GM21367 (cell line): ENCODE measurements at regions not wholly inside any gene's neighbourhood (a gene's known extent, or its start where the extent isn't known, plus 50 kb on each side); places are given as distances from the start of the nearest gene placed in this dataset.

ENCODE experiments used
- ATAC-seq: cut with Tn5 transposase; IDR thresholded peaks from one replicate; pipeline ENCODE4 v1.9.1; 2021; ENCODE audit not compliant: unreplicated experiment

DNA sequence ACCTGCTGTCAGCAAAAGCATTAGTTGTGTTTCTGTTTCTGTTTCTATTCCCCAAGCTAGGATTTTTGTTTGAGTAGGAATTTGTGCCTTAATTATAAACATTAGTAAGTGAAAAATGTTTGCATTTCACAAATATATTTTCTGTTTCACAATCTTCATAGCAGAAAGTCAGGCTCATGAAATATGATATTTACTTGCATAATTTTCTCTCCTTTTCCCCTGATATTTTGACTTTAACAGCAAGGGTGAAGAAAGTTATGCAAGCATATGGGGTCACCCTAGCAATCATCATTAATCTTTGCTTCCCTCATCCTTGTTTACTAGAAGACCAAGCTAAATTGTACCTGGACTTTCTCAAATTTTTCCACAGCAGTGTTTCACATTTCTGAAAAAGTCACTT is 140.3 kb upstream of the SEMA6D start:
- no peak for ATAC-seq

DNA sequence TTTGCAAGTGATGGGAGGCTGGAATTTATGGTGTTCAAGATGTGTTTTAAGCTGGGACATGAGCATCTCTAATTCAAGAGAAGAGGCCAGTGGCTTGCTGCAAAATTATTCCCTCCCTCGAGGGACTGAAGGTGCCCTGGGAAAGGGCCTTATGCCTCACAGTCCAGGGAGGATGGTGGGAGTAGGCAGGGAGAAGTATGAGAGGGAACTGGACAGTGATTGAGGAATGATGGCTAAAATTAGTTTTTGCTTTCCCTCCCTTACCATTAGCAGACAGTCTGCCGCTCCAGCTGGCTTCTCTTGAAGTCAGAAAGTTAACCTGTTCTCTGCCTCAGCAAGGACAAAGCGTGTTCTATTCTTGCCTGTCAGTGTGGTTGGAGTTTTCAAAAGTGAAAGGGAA is 139.8 kb upstream of the SEMA6D start:
- no peak for ATAC-seq

DNA sequence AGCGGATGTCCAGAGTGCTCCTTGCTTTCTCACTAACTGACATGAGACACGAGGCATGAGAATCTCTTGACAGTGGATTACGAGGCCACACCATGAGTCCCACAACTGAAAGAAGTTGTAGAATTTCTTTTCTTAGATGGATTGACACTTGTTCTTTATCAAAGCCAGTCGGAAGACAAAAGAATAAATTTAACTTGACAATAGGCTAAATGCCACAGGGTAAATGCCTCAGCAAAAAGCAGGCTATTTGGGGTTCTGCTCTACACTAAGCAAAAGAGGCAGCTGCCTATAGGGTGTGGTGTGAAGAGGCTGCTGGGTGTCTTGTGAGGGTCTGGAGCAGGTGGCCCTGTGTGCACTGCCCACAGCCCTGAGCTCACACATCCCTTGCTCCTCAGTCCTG is 135.1 kb upstream of the SEMA6D start:
- ATAC-seq = no peak

GRCh38 chr15:47584316-47584715 is 133.0 kb upstream of the SEMA6D start:
- ATAC-seq = no peak

GRCh38 chr15:47586653-47587224 is 130.6 kb upstream of the SEMA6D start:
- ATAC-seq = no peak

- ATAC-seq = no peak
These were observed 129.1 kb upstream of the SEMA6D start for GRCh38 chr15:47587940-47588802.

DNA sequence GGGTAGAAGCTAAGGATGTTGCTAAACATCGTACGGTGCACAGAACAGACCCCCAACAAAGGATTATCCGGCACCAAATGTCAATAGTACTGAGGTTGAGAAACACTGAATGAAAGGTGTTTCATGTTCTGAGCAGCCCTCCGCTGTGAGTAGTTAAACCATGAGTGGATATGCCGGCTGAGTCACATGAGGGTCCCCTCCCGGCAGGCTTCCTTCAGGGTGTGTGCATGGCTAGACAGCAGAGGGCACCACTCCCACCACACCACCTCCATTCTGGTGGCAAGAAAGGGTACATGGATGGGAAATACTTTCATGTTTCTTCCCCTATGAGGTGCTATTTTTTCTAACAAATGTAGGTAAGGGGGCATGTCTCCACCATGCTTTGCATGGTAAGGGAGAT is 128.3 kb upstream of the SEMA6D start:
- no peak for ATAC-seq

DNA sequence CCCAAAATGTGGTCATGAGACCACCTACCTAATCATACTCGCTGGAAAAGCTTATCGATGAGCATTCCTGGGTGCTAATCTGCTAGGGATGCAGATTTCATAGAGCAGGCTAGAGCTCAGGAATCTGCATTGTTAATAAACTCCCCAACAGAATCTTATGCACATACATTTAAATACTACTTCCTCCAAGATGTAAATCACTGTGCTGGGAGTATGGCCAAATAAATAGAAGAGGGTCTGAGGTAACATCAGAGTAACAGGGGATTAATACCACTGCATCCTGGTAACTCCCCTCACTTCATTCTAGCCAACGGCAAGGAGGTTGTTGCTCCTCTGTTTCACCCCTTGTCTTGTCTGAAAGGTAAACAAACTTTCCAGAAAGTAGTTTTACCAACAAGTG is 118.3 kb upstream of the SEMA6D start:
- ATAC-seq = no peak

GRCh38 chr15:47599806-47600205 is 117.5 kb upstream of the SEMA6D start:
- no peak for ATAC-seq

DNA sequence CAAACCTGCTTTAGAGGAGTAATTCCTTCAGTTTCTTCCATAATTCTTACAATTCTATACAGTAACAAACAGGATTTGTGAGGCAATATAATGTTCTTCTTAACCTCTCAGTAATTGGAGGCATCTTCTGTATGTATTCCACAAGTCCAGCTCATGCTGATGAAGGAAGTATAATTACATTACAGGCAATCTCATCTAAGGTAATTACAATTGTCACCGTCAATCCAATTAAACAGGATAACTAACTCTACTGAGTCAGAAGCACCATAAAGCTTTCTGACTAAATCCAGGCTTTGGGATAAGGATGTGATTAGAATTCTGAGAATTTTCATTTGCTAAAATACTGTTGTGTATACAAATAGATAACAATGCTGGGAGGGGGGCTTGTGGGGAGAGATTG is 115.2 kb upstream of the SEMA6D start:
- ATAC-seq = no peak

DNA sequence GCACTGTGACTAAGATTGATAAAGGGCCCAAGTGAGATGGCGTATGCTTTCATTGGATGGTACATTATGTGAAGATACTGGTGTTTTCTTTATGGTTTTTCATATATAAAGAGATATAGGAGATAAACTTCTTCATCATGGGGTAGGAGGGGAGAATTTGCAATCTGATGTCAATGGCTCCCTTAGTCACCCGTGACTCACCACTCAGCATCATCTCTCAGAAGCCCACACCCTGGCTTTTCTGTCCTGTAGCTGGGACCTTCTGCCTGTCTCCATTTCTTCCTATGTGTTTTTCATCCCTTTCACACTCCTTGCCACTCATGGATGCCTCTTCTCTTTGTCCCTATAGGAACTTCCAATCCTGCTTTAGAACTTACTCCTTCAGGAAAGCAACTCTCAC is 114.3 kb upstream of the SEMA6D start:
- ATAC-seq = no peak

GRCh38 chr15:47607695-47608094 is 109.6 kb upstream of the SEMA6D start:
- ATAC-seq = no peak

- ATAC-seq = no peak
These were observed 107.6 kb upstream of the SEMA6D start for GRCh38 chr15:47609693-47610092.

DNA sequence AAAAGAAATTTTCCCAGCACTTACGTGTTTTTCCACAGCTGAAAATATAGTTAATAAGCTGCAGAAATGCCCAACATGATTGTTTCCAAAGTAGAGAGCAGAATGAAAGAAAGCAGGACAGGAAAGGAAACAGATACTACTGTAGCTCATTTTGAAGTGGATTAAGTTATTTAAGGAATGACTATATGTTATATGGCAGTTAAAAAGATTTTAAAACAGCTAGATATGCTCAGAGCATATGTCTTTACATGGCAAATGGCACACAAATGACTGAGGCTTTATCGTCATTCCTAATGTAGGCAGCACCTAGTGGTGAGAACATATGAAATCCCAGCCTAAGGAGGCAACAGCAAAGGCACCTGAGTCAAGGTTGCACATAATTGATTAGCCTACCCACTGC is 106.6 kb upstream of the SEMA6D start:
- no peak for ATAC-seq

GRCh38 chr15:47614360-47615011 is 102.8 kb upstream of the SEMA6D start:
- ATAC-seq = no peak

- ATAC-seq = no peak
These were observed 100.4 kb upstream of the SEMA6D start for GRCh38 chr15:47616876-47617275.

DNA sequence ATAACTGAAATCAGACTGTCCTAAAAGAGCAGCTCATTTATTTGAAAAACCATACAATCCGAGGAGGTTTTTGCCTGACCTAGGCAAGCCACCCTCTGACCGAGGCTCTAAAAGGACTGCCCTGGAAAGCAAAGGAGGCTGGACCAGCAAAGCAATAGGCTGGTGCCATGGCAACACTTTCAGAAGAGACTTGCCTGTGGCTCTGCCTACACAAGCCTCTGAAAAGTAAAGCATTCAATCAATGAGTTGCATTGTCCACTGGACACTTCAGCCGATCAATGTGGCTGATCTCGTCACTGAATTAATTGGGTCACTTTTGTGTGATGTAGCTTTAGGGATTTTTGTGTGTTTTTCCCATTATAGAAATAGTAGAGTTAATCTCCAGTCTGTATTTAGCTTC is 99.1 kb upstream of the SEMA6D start:
- ATAC-seq = no peak

GRCh38 chr15:47620960-47621681 is 96.2 kb upstream of the SEMA6D start:
- ATAC-seq = no peak

- no peak for ATAC-seq
These were observed 95.2 kb upstream of the SEMA6D start for GRCh38 chr15:47622055-47622454.

DNA sequence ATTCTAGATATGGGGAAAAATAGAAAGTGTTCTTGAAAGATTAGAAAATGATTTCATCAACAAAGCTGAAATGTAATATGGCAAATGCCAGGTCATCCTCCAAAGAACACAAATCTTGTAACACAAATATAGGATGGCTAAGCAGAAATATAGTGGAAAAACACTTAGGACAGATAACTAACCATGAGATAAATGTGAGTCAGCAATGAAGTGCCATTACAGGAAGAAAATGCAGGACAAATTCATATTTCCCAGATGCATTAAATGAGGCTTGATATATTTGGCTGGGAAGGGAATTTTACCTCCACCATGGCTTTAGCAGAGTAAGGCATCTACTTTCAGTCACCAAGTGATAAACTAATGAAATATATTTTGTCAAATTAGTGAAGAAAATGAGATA is 92.8 kb upstream of the SEMA6D start:
- no peak for ATAC-seq

DNA sequence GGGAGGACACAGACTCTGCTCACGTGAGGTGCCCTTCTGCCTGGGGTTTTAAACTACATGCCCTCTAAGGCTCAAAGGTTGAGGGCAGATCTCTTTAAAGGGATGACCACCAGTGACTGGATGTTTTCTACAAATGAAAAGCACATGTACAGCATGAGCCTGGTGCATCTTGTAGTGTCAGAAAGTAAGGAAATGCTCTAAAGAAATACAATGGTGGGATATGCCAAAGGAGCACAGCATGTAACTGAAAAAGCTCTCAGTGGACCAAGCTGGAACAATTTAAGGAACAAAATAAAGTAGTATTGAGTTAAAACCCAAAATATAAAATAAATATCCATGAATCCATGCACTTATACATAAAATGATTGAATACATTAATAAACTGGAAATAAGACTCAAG is 78.3 kb upstream of the SEMA6D start:
- ATAC-seq = no peak

DNA sequence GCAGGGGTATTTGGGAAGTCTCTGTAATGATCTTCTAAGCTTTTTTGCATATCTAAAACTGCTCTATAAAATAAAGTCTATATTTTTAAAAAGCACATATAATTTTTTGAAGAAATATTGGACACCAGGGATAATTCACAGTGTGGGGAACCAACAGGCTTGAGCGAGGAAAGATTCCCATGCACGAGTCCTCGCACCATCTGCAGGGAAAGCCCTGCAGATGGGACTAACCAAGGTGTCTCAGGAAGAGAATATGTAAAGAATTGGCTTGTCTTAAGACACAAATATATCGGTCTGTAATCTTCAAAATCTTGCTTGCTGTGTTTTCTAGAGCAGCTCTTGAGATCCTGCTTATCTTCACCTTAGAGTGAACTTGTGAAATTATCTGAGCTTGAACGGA is 77.2 kb upstream of the SEMA6D start:
- no peak for ATAC-seq
